A673 (cell line): ENCODE measurements at regions not wholly inside any gene's neighbourhood (a gene's known extent, or its start where the extent isn't known, plus 50 kb on each side); places are given as distances from the start of the nearest gene placed in this dataset.

ENCODE experiments used
- CTCF ChIP-seq: fragments of 300-800, 200-600 bp; sonication (generic); conservative IDR thresholded peaks from 2 replicates; pipeline ENCODE4 v1.5.1; 2017; ENCODE audit warnings: low read depth, mild to moderate bottlenecking, antibody characterized with exemption, low read length, moderate library complexity, mixed read lengths
- EZH2 ChIP-seq: fragments of 200-600 bp; sonication (generic); IDR thresholded peaks from 2 replicates; pipeline ENCODE4 v1.6.1; 2017; ENCODE audit warnings: borderline replicate concordance, low read depth, mild to moderate bottlenecking, mixed read lengths, antibody characterized with exemption, low read length; ENCODE audit not compliant: poor library complexity, severe bottlenecking

DNA sequence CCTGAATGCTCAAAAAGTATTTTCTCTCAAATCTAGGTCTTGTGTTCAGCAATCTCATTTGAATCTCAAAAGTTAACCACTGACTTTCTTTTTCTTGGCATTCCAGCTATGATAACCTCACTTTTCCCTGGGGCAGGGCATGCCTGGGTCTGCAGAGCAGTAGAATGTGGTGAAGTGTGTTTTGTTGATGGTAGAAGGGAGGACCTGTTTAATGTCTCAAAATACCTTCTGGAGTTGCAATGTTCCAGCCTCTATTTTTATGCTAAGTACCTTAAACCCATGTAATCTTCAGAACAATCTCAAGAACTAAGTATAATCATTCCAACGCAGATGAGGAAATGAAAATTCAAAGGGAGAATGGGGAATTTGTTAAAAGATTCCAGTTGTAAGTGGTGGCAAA, 82.1 kb upstream of the FUT8 start:
- TF ChIP-seq CTCF = no peak
- TF ChIP-seq EZH2 = no peak
